BJ (cell line): ENCODE measurements at regions not wholly inside any gene's neighbourhood (a gene's known extent, or its start where the extent isn't known, plus 50 kb on each side); places are given as distances from the start of the nearest gene placed in this dataset.
"Not testable (repeated sequence)": the region's sequence is repeated elsewhere in the genome, so short reads cannot be mapped to it uniquely, and the experiment has no call there.

ENCODE experiments used
- CTCF ChIA-PET: fragments of 350-600 bp; formaldehyde crosslinking; extraction: SDS; loops from one replicate; lab custom pipeline; 2021; ENCODE audit warnings: antibody characterized with exemption, inconsistent platforms; lab: Yijun Ruan, JAX
- POLR2A ChIA-PET: fragments of 300-600 bp; sonication (Branson Sonifier 250); formaldehyde crosslinking; extraction: SDS; loops from one replicate; lab custom pipeline; 2021; ENCODE audit warnings: antibody characterized with exemption; lab: Charles Lee
- DNase-seq: peaks from one replicate; pipeline ENCODE4 v3.0.0-alpha.2; 2011; ENCODE audit warnings: low read depth
- H3K27me3 ChIP-seq: 2 replicates; pipeline ENCODE4 v1.6.0; 2011; ENCODE audit warnings: low read length; ENCODE audit not compliant: control insufficient read depth, insufficient read depth
- H3K36me3 ChIP-seq: 2 replicates; pipeline ENCODE4 v1.5.1; 2011; ENCODE audit warnings: low read length; ENCODE audit not compliant: control insufficient read depth, insufficient read depth
- H3K4me3 ChIP-seq: 2 replicates; pipeline ENCODE4 v1.5.1; 2011; ENCODE audit warnings: low read depth, mild to moderate bottlenecking, control low read depth, low read length
- TF ChIP-seq, protein P1 (sequence below): IDR thresholded peaks from 2 replicates; pipeline ENCODE4 v1.5.1; 2011; ENCODE audit warnings: low read depth, mild to moderate bottlenecking, control low read depth, inconsistent platforms, low read length, moderate library complexity; ENCODE audit not compliant: insufficient read depth

DNA sequence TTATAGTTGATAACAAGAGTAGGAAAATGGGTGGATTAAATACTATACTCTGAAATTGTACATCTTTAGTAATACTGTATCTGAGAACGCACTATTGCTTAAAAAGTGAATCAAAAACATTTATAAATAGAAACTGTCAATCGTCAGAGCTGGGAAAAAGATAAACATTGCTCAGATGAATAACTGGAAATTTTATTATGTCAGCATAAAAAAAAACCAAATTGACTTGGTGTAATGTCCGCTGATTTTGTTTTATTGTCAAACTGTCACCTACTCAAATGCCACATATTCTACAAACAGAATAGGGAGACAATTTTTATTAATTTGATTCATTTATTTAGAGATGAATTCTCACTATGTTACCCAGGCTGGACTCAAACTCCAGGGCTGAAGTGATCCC lies 109.3 kb upstream of the TMTC1 start:
- TF ChIP-seq, protein P1, sequence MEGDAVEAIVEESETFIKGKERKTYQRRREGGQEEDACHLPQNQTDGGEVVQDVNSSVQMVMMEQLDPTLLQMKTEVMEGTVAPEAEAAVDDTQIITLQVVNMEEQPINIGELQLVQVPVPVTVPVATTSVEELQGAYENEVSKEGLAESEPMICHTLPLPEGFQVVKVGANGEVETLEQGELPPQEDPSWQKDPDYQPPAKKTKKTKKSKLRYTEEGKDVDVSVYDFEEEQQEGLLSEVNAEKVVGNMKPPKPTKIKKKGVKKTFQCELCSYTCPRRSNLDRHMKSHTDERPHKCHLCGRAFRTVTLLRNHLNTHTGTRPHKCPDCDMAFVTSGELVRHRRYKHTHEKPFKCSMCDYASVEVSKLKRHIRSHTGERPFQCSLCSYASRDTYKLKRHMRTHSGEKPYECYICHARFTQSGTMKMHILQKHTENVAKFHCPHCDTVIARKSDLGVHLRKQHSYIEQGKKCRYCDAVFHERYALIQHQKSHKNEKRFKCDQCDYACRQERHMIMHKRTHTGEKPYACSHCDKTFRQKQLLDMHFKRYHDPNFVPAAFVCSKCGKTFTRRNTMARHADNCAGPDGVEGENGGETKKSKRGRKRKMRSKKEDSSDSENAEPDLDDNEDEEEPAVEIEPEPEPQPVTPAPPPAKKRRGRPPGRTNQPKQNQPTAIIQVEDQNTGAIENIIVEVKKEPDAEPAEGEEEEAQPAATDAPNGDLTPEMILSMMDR: no peak
- DNase-seq: no peak
- Histone ChIP-seq H3K27me3 (no peaks in the 10 kb centered on the region), H3K4me3 (no peak overlapping the region), H3K36me3 (no peaks in the 10 kb centered on the region)
- ChIA-PET CTCF (no interaction called here), POLR2A (no interaction called here)

DNA sequence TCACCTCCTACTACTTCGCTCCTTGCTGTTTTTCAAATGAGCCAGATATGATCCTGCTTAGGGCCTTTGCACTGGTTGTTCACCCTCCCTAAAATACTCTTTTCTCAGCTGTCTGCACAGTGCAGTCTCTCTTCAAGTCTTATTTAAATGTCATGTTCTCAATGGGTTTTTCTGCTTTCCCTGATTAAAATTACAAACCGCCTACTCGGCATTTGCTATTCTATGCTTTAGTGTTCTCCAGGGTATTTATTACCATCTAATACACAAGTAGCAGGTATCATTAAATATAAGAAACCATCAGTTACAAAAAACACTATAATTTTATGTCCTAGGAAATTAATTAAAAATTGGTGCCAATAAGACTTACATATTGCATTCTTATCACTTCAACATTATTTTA lies 108.0 kb upstream of the TMTC1 start:
- no peak for DNase-seq
- no peaks in the 10 kb centered on the region for H3K27me3 ChIP-seq
- ChIA-PET POLR2A (no interaction called here), CTCF (no interaction called here)
- TF ChIP-seq, protein P1: no peak
- H3K36me3 ChIP-seq: no peaks in the 10 kb centered on the region
- H3K4me3 ChIP-seq: no peak overlapping the region

DNA sequence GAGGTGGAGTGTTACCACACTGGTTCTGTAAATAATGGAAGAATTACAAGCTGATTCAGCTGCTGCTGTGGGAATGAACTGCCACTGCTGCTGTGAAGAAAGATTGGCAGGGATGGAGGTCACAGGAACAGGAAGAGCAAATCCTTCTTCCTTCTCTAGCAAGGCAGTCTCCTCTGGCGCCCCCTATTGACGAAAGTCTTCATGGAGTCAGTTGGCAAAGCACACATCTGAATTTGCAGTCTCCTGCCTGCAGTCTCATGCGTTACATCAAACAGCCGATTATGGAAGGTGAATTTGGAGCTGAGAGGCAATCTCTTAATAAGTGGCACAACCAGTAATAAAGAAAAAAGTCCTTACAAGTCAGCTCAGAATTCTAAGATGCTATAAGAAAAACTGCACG lies 106.0 kb upstream of the TMTC1 start:
- no peaks in the 10 kb centered on the region for H3K27me3 ChIP-seq
- CTCF ChIA-PET: interaction anchor here (0.9 to 2.1 kb wide), 6 partner anchors 9 to 372 kb away, joined by 4 to 8 read pairs (median 5); no protein-coding TSS in a partner anchor
- H3K36me3 ChIP-seq: no peaks in the 10 kb centered on the region
- TF ChIP-seq, protein P1: peak; percentile 48
- DNase-seq: no peak
- POLR2A ChIA-PET: no interaction called here
- no peak overlapping the region for H3K4me3 ChIP-seq

DNA sequence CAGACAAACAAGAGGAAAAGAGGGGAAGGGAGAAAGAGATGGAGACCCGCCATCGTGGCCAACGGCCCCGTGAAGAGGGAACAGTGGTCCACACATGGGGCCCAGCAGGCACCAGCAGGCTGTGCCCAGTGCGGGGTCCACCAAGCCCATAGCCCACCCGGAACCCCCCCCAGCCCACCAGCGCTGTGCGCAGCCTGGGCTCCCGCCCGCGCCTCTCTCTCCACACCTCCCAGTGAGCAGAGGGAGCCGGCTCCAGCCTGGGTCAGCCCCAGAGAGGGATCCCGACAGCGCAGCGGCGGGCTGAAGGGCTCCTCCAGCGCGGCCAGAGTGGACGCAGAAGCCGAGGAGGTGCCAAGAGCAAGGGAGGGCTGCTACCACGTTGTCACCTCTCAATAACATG lies 105.0 kb upstream of the TMTC1 start:
- Histone ChIP-seq H3K4me3 (no peak overlapping the region), H3K36me3 (no peaks in the 10 kb centered on the region), H3K27me3 (no peaks in the 10 kb centered on the region)
- no peak for DNase-seq
- ChIA-PET CTCF (interaction anchor here (1.5 to 2.1 kb wide), 3 partner anchors 8 to 367 kb away, joined by 4 to 8 read pairs (median 6); no protein-coding TSS in a partner anchor), POLR2A (no interaction called here)
- TF ChIP-seq, protein P1: no peak

DNA sequence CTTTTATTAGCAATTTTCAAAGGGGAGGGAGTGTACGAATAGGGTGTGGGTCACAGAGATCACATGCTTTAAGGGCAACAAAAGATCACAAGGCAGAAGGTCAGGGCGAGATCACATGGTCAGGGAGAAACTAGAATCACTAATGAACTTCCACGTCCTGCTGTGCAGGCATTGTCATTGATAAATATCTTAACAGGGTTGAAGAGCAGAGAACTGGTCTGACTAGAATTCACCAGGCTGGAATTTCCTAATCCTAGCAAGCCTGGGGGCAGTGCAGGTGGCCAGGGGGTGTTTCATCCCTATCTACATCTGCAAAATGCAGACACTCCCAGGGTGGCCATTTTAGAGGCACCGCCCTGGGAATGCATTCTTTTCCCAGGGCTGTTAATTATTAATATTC lies 101.2 kb upstream of the TMTC1 start:
- H3K4me3 ChIP-seq, H3K36me3 ChIP-seq, DNase-seq, H3K27me3 ChIP-seq, CTCF ChIA-PET, POLR2A ChIA-PET: not testable (repeated sequence)

DNA sequence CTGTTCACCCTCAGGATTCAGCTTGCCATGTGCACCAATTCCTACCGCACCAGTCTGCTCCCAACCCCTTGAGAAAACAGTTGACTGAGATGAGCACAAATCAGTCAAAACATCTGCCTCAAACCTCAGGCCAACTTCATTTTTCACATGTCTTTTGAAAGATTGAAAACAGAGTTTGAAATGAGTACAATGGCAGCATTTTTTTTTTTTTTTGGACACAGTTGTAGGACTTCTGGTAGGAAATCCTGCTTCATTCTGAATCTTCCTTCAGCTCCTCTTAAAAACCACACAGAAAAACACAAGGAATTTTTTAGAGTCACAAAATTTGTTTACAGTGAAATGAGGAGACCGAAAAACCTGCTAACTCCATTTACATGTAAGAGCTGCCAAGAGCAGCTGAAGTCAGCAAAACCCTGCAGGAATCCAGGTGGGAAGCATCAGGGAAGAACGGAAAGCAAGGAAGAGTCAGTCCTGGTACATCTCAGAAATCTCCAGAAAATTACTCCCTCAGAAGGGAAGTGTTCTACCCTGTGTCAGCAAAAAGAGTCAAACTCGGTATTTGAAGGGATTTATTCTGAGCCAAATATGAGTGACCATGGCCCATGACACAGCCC lies 100.3 kb upstream of the TMTC1 start:
- no peak for DNase-seq
- Histone ChIP-seq H3K27me3 (no peaks in the 10 kb centered on the region), H3K36me3 (no peaks in the 10 kb centered on the region), H3K4me3 (no peak overlapping the region)
- ChIA-PET CTCF (no interaction called here), POLR2A (no interaction called here)
- TF ChIP-seq, protein P1: no peak
